CD4-positive, alpha-beta T cell (primary cell): ENCODE measurements at regions not wholly inside any gene's neighbourhood (a gene's known extent, or its start where the extent isn't known, plus 50 kb on each side); places are given as distances from the start of the nearest gene placed in this dataset.

ENCODE experiments used
- ATAC-seq: fragments of 200-7000 bp; cut with Tn5 transposase; one replicate; pipeline ENCODE4 v1.10.0; 2022; ENCODE audit warnings: mild to moderate bottlenecking; ENCODE audit not compliant: poor library complexity
- CTCF ChIA-PET: fragments of 350-600 bp; sonication (Branson Sonifier 250); formaldehyde crosslinking; loops from one replicate; lab custom pipeline; 2021; ENCODE audit warnings: antibody characterized with exemption, inconsistent platforms; lab: Charles Lee
- POLR2A ChIA-PET: fragments of 350-600 bp; sonication (Branson Sonifier 250); formaldehyde crosslinking; loops from one replicate; lab custom pipeline; 2021; ENCODE audit warnings: antibody characterized with exemption, inconsistent platforms; lab: Charles Lee
- DNase-seq, 14 experiments: peaks; one replicate each; pipeline ENCODE4 v3.0.0-alpha.2; 2013 to 2020; ENCODE audit warnings: mixed read lengths in 2 of 14
- H3K27ac ChIP-seq, 2 donors: one replicate each; pipeline versions ENCODE4 v1.5.1 to v1.7.0; 2013; ENCODE audit warnings: low read length in 2 of 2, low read depth in 1 of 2, mild to moderate bottlenecking in 1 of 2
- H3K27me3 ChIP-seq, 2 experiments: 1 replicate in 1 of 2; 2 replicates in 1 of 2; pipeline versions ENCODE4 v1.6.1 to v1.7.0; 2013; ENCODE audit warnings: low read length in 2 of 2, control low read depth in 1 of 2, mild to moderate bottlenecking in 1 of 2, moderate library complexity in 1 of 2; ENCODE audit not compliant: insufficient read depth in 2 of 2, control insufficient read depth in 1 of 2
- H3K36me3 ChIP-seq: one replicate; pipeline ENCODE4 v1.6.1; 2013; ENCODE audit warnings: low read length, control low read depth; ENCODE audit not compliant: insufficient read depth
- H3K4me1 ChIP-seq: one replicate; pipeline ENCODE4 v1.6.1; 2013; ENCODE audit warnings: low read length, control low read depth; ENCODE audit not compliant: insufficient read depth
- H3K4me3 ChIP-seq: one replicate; pipeline ENCODE4 v1.5.1; 2013; ENCODE audit warnings: mild to moderate bottlenecking, low read length, moderate library complexity
- H3K9me3 ChIP-seq, 2 experiments: 1 replicate in 1 of 2; 2 replicates in 1 of 2; pipeline versions ENCODE4 v1.6.1 to v1.7.0; 2013; ENCODE audit warnings: low read length in 2 of 2, mild to moderate bottlenecking in 2 of 2, control low read depth in 1 of 2, moderate library complexity in 1 of 2; ENCODE audit not compliant: control insufficient read depth in 1 of 2, insufficient read depth in 1 of 2
- H3K27ac Mint-ChIP-seq: one replicate; pipeline ENCODE4 v1.8.0; 2020; ENCODE audit warnings: mixed read lengths
- H3K27me3 Mint-ChIP-seq: one replicate; pipeline ENCODE4 v1.8.0; 2021; ENCODE audit warnings: mixed read lengths
- H3K36me3 Mint-ChIP-seq: one replicate; pipeline ENCODE4 v1.8.0; 2021; ENCODE audit warnings: low read depth, mixed read lengths
- H3K4me1 Mint-ChIP-seq: one replicate; pipeline ENCODE4 v1.8.0; 2021; ENCODE audit warnings: low read depth, mixed read lengths
- H3K4me3 Mint-ChIP-seq: one replicate; pipeline ENCODE4 v1.8.0; 2020; ENCODE audit warnings: mild to moderate bottlenecking, mixed read lengths
- H3K9me3 Mint-ChIP-seq: one replicate; pipeline ENCODE4 v1.8.0; 2020; ENCODE audit warnings: mixed read lengths
- CTCF ChIP-seq: fragments of 200-600 bp; IDR thresholded peaks from one replicate; pipeline ENCODE4 v1.8.0; 2022; ENCODE audit warnings: antibody characterized with exemption, mild to moderate bottlenecking
- intact Hi-C, 2 experiments: fragments of 100-400 bp; cut with DNase I in 1 of 2; cut with micrococcal nuclease in 1 of 2; formaldehyde crosslinking; loops; one replicate each; pipeline versions ENCODE4 v1.15.1 to v1.9.0; 2023 to 2025; cut with DNase I, micrococcal nuclease

- H3K27ac Mint-ChIP-seq: no peak overlapping the region
- H3K4me1 Mint-ChIP-seq: no peaks in the 10 kb centered on the region
- ChIA-PET CTCF (no interaction called here), POLR2A (no interaction called here)
- H3K36me3 Mint-ChIP-seq: no peaks in the 10 kb centered on the region
- no peak for ATAC-seq
- H3K4me3 Mint-ChIP-seq: no peak overlapping the region
- no peak for DNase-seq
- no peaks in the 10 kb centered on the region for H3K27me3 ChIP-seq
- no peaks in the 10 kb centered on the region for H3K27me3 Mint-ChIP-seq
- intact Hi-C loops: no loop called here
- TF ChIP-seq CTCF: no peak
- H3K27ac ChIP-seq: no peak overlapping the region
- peaks cover 0 to 4% of the 10 kb centered on the region in 2 experiments for H3K9me3 ChIP-seq
- no peaks in the 10 kb centered on the region for H3K36me3 ChIP-seq
- peaks cover 6% of the 10 kb centered on the region for H3K9me3 Mint-ChIP-seq
- no peaks in the 10 kb centered on the region for H3K4me1 ChIP-seq
- H3K4me3 ChIP-seq: no peak overlapping the region
Observed at GRCh38 chr3:65285956-65286355, 598.2 kb upstream of the ADAMTS9 start.

DNA sequence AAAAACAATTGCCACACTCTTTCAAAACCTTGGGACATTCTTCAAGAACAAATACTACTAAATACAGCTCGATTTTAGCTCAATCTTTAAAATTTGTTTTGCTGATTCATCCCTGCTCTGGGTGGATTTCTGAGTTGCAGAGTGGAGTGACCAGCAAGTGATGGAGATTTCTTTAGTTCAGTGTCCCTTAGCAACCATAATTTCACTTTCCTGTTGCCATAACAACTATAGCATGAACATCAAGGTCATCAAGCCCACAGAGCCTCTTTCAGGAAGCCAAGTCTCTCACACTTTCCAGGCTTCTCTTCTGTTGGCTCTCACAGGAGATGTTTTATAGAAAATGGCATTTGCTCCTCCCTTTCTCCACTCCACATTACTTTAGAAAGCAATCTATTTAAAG is 597.2 kb upstream of the ADAMTS9 start:
- H3K4me1 Mint-ChIP-seq: no peaks in the 10 kb centered on the region
- H3K27ac ChIP-seq: no peak overlapping the region
- H3K9me3 Mint-ChIP-seq: peaks cover 6% of the 10 kb centered on the region
- DNase-seq: no peak
- no peak for TF ChIP-seq CTCF
- H3K9me3 ChIP-seq: peaks cover 0 to 4% of the 10 kb centered on the region in 2 experiments
- CTCF ChIA-PET: no interaction called here
- H3K36me3 Mint-ChIP-seq: no peaks in the 10 kb centered on the region
- intact Hi-C loops: no loop called here
- no peak overlapping the region for H3K4me3 ChIP-seq
- no peaks in the 10 kb centered on the region for H3K4me1 ChIP-seq
- H3K4me3 Mint-ChIP-seq: no peak overlapping the region
- no peak for ATAC-seq
- POLR2A ChIA-PET: no interaction called here
- no peaks in the 10 kb centered on the region for H3K27me3 ChIP-seq
- no peaks in the 10 kb centered on the region for H3K36me3 ChIP-seq
- no peaks in the 10 kb centered on the region for H3K27me3 Mint-ChIP-seq
- no peak overlapping the region for H3K27ac Mint-ChIP-seq

DNA sequence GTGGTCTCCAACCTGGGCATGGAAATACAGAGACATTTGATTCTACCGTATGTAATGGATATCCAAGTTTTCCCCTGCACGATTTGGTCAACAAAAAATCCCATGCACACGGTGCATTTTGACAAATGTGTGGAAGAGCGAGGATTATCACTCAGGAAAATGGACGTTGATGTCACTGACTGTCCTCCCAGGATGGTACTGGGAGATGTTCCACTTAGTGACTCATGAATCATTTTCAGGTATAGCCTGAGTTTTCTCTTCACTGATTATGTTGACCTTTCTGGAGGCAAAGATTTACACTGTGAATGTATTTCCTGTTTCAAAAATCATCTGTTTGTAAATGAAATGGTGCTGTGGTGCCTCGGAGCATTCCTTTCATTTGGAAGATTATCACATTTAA is 596.7 kb upstream of the ADAMTS9 start:
- Mint-ChIP-seq H3K9me3 (peaks cover 6% of the 10 kb centered on the region), H3K4me1 (no peaks in the 10 kb centered on the region), H3K36me3 (no peaks in the 10 kb centered on the region), H3K27ac (no peak overlapping the region), H3K4me3 (no peak overlapping the region), H3K27me3 (no peaks in the 10 kb centered on the region)
- H3K4me1 ChIP-seq: no peaks in the 10 kb centered on the region
- no peak for TF ChIP-seq CTCF
- no peak for DNase-seq
- H3K4me3 ChIP-seq: no peak overlapping the region
- ChIA-PET CTCF (no interaction called here), POLR2A (no interaction called here)
- no peak overlapping the region for H3K27ac ChIP-seq
- no peak for ATAC-seq
- intact Hi-C loops: no loop called here
- H3K9me3 ChIP-seq: peaks cover 0 to 4% of the 10 kb centered on the region in 2 experiments
- no peaks in the 10 kb centered on the region for H3K36me3 ChIP-seq
- H3K27me3 ChIP-seq: no peaks in the 10 kb centered on the region
